Neuronal stem cell (in vitro differentiated cells): ENCODE measurements at regions not wholly inside any gene's neighbourhood (a gene's known extent, or its start where the extent isn't known, plus 50 kb on each side); places are given as distances from the start of the nearest gene placed in this dataset.

Experiments
- DNase-seq: peaks from one replicate; pipeline ENCODE4 v3.0.0-alpha.2; 2013; ENCODE audit warnings: low spot score
- H2AFZ ChIP-seq: one replicate; pipeline ENCODE4 v1.6.1; 2013; ENCODE audit warnings: mild to moderate bottlenecking, low read length, inconsistent platforms
- H2AK5ac ChIP-seq: 2 replicates; pipeline ENCODE4 v1.6.1; 2013; ENCODE audit warnings: low read depth, mild to moderate bottlenecking, inconsistent platforms, low read length, moderate library complexity, mixed read lengths
- H2BK120ac ChIP-seq: 2 replicates; pipeline ENCODE4 v1.6.1; 2013; ENCODE audit warnings: low read depth, mild to moderate bottlenecking, inconsistent platforms, low read length, moderate library complexity, mixed read lengths
- H2BK12ac ChIP-seq: one replicate; pipeline ENCODE4 v1.6.1; 2013; ENCODE audit warnings: low read length, inconsistent platforms
- H2BK15ac ChIP-seq: 2 replicates; pipeline ENCODE4 v1.6.1; 2013; ENCODE audit warnings: mild to moderate bottlenecking, low read length, inconsistent platforms, mixed read lengths
- H2BK5ac ChIP-seq: one replicate; pipeline ENCODE4 v1.6.1; 2013; ENCODE audit warnings: inconsistent platforms, mild to moderate bottlenecking, low read length, moderate library complexity
- H3K14ac ChIP-seq: one replicate; pipeline ENCODE4 v1.6.1; 2013; ENCODE audit warnings: low read length, inconsistent platforms
- H3K18ac ChIP-seq: 2 replicates; pipeline ENCODE4 v1.6.1; 2013; ENCODE audit warnings: low read length, inconsistent platforms
- H3K23ac ChIP-seq: 2 replicates; pipeline ENCODE4 v1.6.1; 2013; ENCODE audit warnings: low read depth, mild to moderate bottlenecking, mixed read lengths, low read length, inconsistent platforms; ENCODE audit not compliant: poor library complexity
- H3K27ac ChIP-seq: replicated peaks from 3 replicates; pipeline ENCODE4 v1.5.1; 2013; ENCODE audit warnings: low read length, inconsistent platforms
- H3K27me3 ChIP-seq, 3 experiments: 2 replicates each; pipeline ENCODE4 v1.6.1; 2013; ENCODE audit warnings: low read length in 3 of 3, mild to moderate bottlenecking in 2 of 3, inconsistent platforms in 1 of 3, low read depth in 1 of 3, mixed read lengths in 1 of 3, moderate library complexity in 1 of 3; ENCODE audit not compliant: control insufficient read depth in 3 of 3, insufficient read depth in 3 of 3
- H3K36me3 ChIP-seq, 2 donors: replicated peaks in 1 of 2; 2 replicates each; pipeline ENCODE4 v1.6.1; 2013; ENCODE audit warnings: low read length in 2 of 2; ENCODE audit not compliant: control insufficient read depth in 2 of 2, insufficient read depth in 2 of 2
- H3K4ac ChIP-seq: 2 replicates; pipeline ENCODE4 v1.6.1; 2013; ENCODE audit warnings: inconsistent platforms, mild to moderate bottlenecking, low read length, moderate library complexity
- H3K4me1 ChIP-seq, 2 donors: 1 replicate in 1 of 2; 2 replicates in 1 of 2; pipeline ENCODE4 v1.6.1; 2013; ENCODE audit warnings: low read length in 2 of 2, low read depth in 1 of 2; ENCODE audit not compliant: control insufficient read depth in 2 of 2, insufficient read depth in 1 of 2
- H3K4me2 ChIP-seq: one replicate; pipeline ENCODE4 v1.6.1; 2013; ENCODE audit warnings: mild to moderate bottlenecking, low read length, inconsistent platforms; ENCODE audit not compliant: insufficient read depth, poor library complexity, severe bottlenecking
- H3K4me3 ChIP-seq, 2 donors: 2 replicates each; pipeline ENCODE4 v1.5.1; 2013; ENCODE audit warnings: low read length in 2 of 2, mild to moderate bottlenecking in 2 of 2, inconsistent platforms in 1 of 2, moderate library complexity in 1 of 2
- H3K79me1 ChIP-seq: one replicate; pipeline ENCODE4 v1.6.1; 2013; ENCODE audit warnings: low read depth, mild to moderate bottlenecking, inconsistent platforms, low read length, moderate library complexity
- H3K9ac ChIP-seq: one replicate; pipeline ENCODE4 v1.6.1; 2013; ENCODE audit warnings: mild to moderate bottlenecking, low read depth, low read length, inconsistent platforms; ENCODE audit not compliant: poor library complexity
- H3K9me3 ChIP-seq, 2 donors: replicated peaks in 1 of 2; 2 replicates each; pipeline versions ENCODE3 to v1.6.1; 2013; ENCODE audit warnings: low read length in 2 of 2, mild to moderate bottlenecking in 2 of 2, inconsistent platforms in 1 of 2, low read depth in 1 of 2, mixed read lengths in 1 of 2, moderate library complexity in 1 of 2; ENCODE audit not compliant: control insufficient read depth in 2 of 2, insufficient read depth in 1 of 2
- H4K8ac ChIP-seq: one replicate; pipeline ENCODE4 v1.6.1; 2013; ENCODE audit warnings: low read depth, mild to moderate bottlenecking, inconsistent platforms, low read length, moderate library complexity
- H4K91ac ChIP-seq: one replicate; pipeline ENCODE4 v1.6.1; 2013; ENCODE audit warnings: low read length, low read depth, mild to moderate bottlenecking, inconsistent platforms; ENCODE audit not compliant: poor library complexity
- WGBS, 2 donors: extraction: QIAGEN DNeasy Blood & Tissue Kit; methylation state at CpG; one replicate each; pipeline ENCODE4 v1.1.7; 2013; ENCODE audit warnings: missing lambda C conversion rate in 2 of 2, mixed read lengths in 1 of 2; ENCODE audit not compliant: insufficient read length in 2 of 2, insufficient replicate concordance in 1 of 2; ENCODE audit errors: extremely low coverage in 2 of 2; 5-methylcytosine and 5-hydroxymethylcytosine counted together

DNA sequence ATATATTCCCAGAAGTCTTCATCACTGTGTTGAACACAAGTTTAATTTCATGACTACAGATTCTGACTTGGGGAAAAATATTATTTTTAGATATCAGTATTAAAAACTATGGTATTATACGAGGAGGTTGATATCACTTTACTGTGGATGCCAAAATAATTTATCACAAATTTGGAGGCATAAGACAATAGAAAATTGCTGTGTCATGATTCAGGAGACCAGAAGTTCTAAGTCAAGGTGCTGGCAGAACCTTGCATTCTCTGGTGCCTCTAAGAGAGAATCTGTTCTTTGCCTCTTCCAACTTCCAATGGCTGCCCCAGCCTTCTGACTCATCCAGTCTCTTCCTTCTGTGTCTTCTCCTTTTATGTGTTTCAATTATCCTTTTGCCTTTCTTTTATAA is 325.0 kb upstream of the CNTN4 start:
- no peak overlapping the region for H3K9ac ChIP-seq
- no peak overlapping the region for H3K4ac ChIP-seq
- no peak overlapping the region for H4K8ac ChIP-seq
- no peaks in the 10 kb centered on the region for H3K79me1 ChIP-seq
- no peak overlapping the region for H3K4me2 ChIP-seq
- no peak overlapping the region for H2BK12ac ChIP-seq
- no peak overlapping the region for H4K91ac ChIP-seq
- WGBS, 2 donors: no CpG with 5 or more reads among the region's 1 CpG
- H3K18ac ChIP-seq: no peak overlapping the region
- H3K4me1 ChIP-seq: no peaks in the 10 kb centered on the region
- no peak overlapping the region for H2BK120ac ChIP-seq
- H3K23ac ChIP-seq: no peak overlapping the region
- H3K36me3 ChIP-seq: no peaks in the 10 kb centered on the region
- H3K27me3 ChIP-seq: no peaks in the 10 kb centered on the region
- H2AFZ ChIP-seq: no peak overlapping the region
- no peaks in the 10 kb centered on the region for H3K9me3 ChIP-seq
- DNase-seq: no peak
- no peak overlapping the region for H2BK5ac ChIP-seq
- no peak overlapping the region for H3K4me3 ChIP-seq
- no peak overlapping the region for H3K14ac ChIP-seq
- H2AK5ac ChIP-seq: no peak overlapping the region
- no peak overlapping the region for H2BK15ac ChIP-seq
- no peak overlapping the region for H3K27ac ChIP-seq

DNA sequence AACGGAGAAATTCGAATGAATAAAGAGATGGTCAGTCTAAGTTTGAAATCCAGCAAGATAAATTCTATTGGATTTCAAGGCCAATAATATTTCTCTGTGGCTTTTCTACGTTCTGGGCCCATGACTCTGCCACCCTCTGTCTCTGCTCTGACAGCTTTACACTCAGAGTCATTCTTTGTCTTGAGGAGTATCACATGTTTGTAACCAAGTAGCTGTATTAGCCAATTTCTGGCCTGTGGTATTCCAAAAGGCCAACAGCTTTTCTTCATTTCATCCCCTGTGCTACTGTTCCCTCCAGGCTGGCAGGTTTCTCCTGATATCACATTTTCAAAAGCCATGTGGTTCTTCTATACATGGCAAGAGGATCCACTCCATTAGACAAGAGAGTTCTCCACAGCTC is 324.1 kb upstream of the CNTN4 start:
- H3K4me2 ChIP-seq: no peak overlapping the region
- H2BK15ac ChIP-seq: no peak overlapping the region
- H3K36me3 ChIP-seq: no peaks in the 10 kb centered on the region
- no peak overlapping the region for H4K91ac ChIP-seq
- H3K9me3 ChIP-seq: no peaks in the 10 kb centered on the region
- H2AK5ac ChIP-seq: no peak overlapping the region
- no peaks in the 10 kb centered on the region for H3K27me3 ChIP-seq
- no peak overlapping the region for H2BK120ac ChIP-seq
- DNase-seq: no peak
- H3K18ac ChIP-seq: no peak overlapping the region
- no peak overlapping the region for H2BK5ac ChIP-seq
- H3K23ac ChIP-seq: no peak overlapping the region
- H4K8ac ChIP-seq: no peak overlapping the region
- H3K9ac ChIP-seq: no peak overlapping the region
- H3K4ac ChIP-seq: no peak overlapping the region
- H3K4me1 ChIP-seq: no peaks in the 10 kb centered on the region
- H3K4me3 ChIP-seq: no peak overlapping the region
- no peak overlapping the region for H3K27ac ChIP-seq
- no peak overlapping the region for H2AFZ ChIP-seq
- H2BK12ac ChIP-seq: no peak overlapping the region
- H3K14ac ChIP-seq: no peak overlapping the region
- no peaks in the 10 kb centered on the region for H3K79me1 ChIP-seq
- no CpG with 5 or more reads among the region's 3 CpGs for WGBS, 2 donors

DNA sequence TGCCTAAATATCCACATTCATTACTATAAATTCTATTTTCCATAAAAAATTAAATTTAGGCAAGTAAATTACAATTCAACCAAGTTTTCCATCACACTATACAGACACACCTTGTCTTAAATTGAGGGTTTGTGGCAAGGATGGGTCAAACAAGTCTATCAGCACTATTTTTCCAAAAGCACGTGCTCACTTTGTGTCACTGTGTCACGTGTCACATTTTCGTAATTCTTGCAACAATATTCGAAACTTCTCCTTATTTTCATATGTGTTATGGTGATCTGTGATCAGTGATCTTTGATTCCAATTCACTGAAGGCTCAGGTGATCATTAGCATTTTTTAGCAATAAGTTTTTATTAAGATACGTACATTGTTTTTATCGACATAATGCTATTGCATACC is 323.3 kb upstream of the CNTN4 start:
- WGBS, 2 donors: no CpG with 5 or more reads among the region's 6 CpGs
- no peak overlapping the region for H2AK5ac ChIP-seq

DNA sequence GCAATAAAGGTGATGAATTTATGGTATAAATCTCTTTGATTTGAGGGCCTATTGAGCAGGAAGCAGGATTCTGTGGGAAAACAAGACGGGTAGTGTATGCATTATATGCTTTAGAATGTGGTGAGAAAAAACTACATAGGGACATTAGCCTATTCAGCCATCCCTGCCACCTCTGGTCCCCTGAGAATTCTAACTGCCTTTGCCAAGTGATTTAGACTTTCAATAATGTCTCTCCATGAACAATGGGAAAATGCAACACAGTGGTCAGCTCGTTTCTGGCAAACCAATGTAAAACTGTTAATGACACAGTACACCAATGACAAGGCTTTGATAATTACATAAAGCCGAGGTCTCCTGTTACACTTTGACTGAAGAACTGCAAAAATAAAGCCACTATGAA is 314.7 kb upstream of the CNTN4 start:
- Histone ChIP-seq H2AK5ac (no peak overlapping the region), H3K27me3 (no peaks in the 10 kb centered on the region), H3K23ac (no peak overlapping the region), H3K18ac (no peak overlapping the region), H2BK120ac (no peak overlapping the region), H2BK15ac (no peak overlapping the region), H2BK5ac (no peak overlapping the region), H3K36me3 (no peaks in the 10 kb centered on the region), H3K4me3 (no peak overlapping the region), H3K4ac (no peak overlapping the region), H3K4me2 (no peak overlapping the region), H4K91ac (no peak overlapping the region), H3K4me1 (peaks cover 0 to 2% of the 10 kb centered on the region in 2 donors), H4K8ac (no peak overlapping the region), H3K9ac (no peak overlapping the region), H2AFZ (no peak overlapping the region), H2BK12ac (no peak overlapping the region), H3K79me1 (no peaks in the 10 kb centered on the region), H3K27ac (no peak overlapping the region), H3K9me3 (no peaks in the 10 kb centered on the region), H3K14ac (no peak overlapping the region)
- DNase-seq: no peak
- WGBS, 2 donors: no CpG with 5 or more reads among the region's 3 CpGs

More for the DNA sequence above, 323.3 kb upstream of the CNTN4 start:
- no peak overlapping the region for H2BK5ac ChIP-seq
- H3K27ac ChIP-seq: no peak overlapping the region
- H3K4me3 ChIP-seq: no peak overlapping the region
- H4K8ac ChIP-seq: no peak overlapping the region
- H3K9me3 ChIP-seq: no peaks in the 10 kb centered on the region
- no peak overlapping the region for H2BK15ac ChIP-seq
- H2BK12ac ChIP-seq: no peak overlapping the region
- no peak overlapping the region for H2BK120ac ChIP-seq
- no peak overlapping the region for H3K9ac ChIP-seq
- H2AFZ ChIP-seq: no peak overlapping the region
- no peaks in the 10 kb centered on the region for H3K27me3 ChIP-seq
- DNase-seq: no peak
- H3K14ac ChIP-seq: no peak overlapping the region
- no peak overlapping the region for H3K23ac ChIP-seq
- no peaks in the 10 kb centered on the region for H3K4me1 ChIP-seq
- H3K18ac ChIP-seq: no peak overlapping the region
- H3K4me2 ChIP-seq: no peak overlapping the region
- no peaks in the 10 kb centered on the region for H3K79me1 ChIP-seq
- H3K36me3 ChIP-seq: no peaks in the 10 kb centered on the region
- no peak overlapping the region for H4K91ac ChIP-seq
- no peak overlapping the region for H3K4ac ChIP-seq
